GM19238 (cell line): ENCODE measurements at regions not wholly inside any gene's neighbourhood (a gene's known extent, or its start where the extent isn't known, plus 50 kb on each side); places are given as distances from the start of the nearest gene placed in this dataset.

Experiments
- DNase-seq: peaks from one replicate; pipeline ENCODE4 v3.0.0; 2011; ENCODE audit warnings: low spot score; ENCODE audit not compliant: insufficient read length

- no peak for DNase-seq
Measured at GRCh38 chr2:191607096-191607495, 70.8 kb upstream of the NABP1 start.

- no peak for DNase-seq
Measured at GRCh38 chr2:191610756-191611155, 67.2 kb upstream of the NABP1 start.

GRCh38 chr2:191611614-191612013, 66.3 kb upstream of the NABP1 start:
- DNase-seq, result no peak

GRCh38 chr2:191612496-191612895, 65.4 kb upstream of the NABP1 start:
- DNase-seq, result no peak

- no peak for DNase-seq
Measured at GRCh38 chr2:191614759-191615158, 63.2 kb upstream of the NABP1 start.

- no peak for DNase-seq
Measured at GRCh38 chr2:191615596-191615995, 62.3 kb upstream of the NABP1 start.

- peak; percentile 23 for DNase-seq
Measured at GRCh38 chr2:191617575-191617974, 60.4 kb upstream of the NABP1 start.

GRCh38 chr2:191618046-191618780, 59.7 kb upstream of the NABP1 start:
- DNase-seq, result no peak

- no peak for DNase-seq
Measured at GRCh38 chr2:191618786-191619185, 59.1 kb upstream of the NABP1 start.

GRCh38 chr2:191620144-191620543, 57.8 kb upstream of the NABP1 start:
- DNase-seq, result no peak

GRCh38 chr2:191622374-191623320, 55.3 kb upstream of the NABP1 start:
- no peak for DNase-seq

- DNase-seq, result no peak
Measured at GRCh38 chr2:191625016-191625415, 52.9 kb upstream of the NABP1 start.

- no peak for DNase-seq
Measured at GRCh38 chr2:191625446-191625845, 52.5 kb upstream of the NABP1 start.

GRCh38 chr2:191626497-191627151, 51.3 kb upstream of the NABP1 start:
- no peak for DNase-seq

GRCh38 chr2:191627518-191627917, 50.4 kb upstream of the NABP1 start:
- no peak for DNase-seq
